NB4 (cell line): ENCODE measurements at regions not wholly inside any gene's neighbourhood (a gene's known extent, or its start where the extent isn't known, plus 50 kb on each side); places are given as distances from the start of the nearest gene placed in this dataset.

Experiments
- DNase-seq: peaks from one replicate; pipeline ENCODE4 v3.0.0; 2010; ENCODE audit warnings: low read depth
- H3K4me3 ChIP-seq: one replicate; pipeline ENCODE4 v1.5.1; 2011; ENCODE audit warnings: mild to moderate bottlenecking, low read depth, low read length, moderate library complexity
- MYC ChIP-seq: IDR thresholded peaks from 2 replicates; pipeline ENCODE4 v1.6.1; 2011; ENCODE audit warnings: low read depth, low read length
- POLR2A ChIP-seq: IDR thresholded peaks from 2 replicates; pipeline ENCODE4 v1.6.1; 2011; ENCODE audit warnings: mild to moderate bottlenecking; ENCODE audit not compliant: insufficient read length; ENCODE audit errors: extremely low read depth
- TF ChIP-seq, protein P1 (sequence below): IDR thresholded peaks from one replicate; pipeline ENCODE4 v1.5.1; 2012; ENCODE audit warnings: low read depth, low read length
- TF ChIP-seq, protein P2 (sequence below): IDR thresholded peaks from 2 replicates; pipeline ENCODE4 v1.6.1; 2011; ENCODE audit warnings: low read depth, low read length

DNA sequence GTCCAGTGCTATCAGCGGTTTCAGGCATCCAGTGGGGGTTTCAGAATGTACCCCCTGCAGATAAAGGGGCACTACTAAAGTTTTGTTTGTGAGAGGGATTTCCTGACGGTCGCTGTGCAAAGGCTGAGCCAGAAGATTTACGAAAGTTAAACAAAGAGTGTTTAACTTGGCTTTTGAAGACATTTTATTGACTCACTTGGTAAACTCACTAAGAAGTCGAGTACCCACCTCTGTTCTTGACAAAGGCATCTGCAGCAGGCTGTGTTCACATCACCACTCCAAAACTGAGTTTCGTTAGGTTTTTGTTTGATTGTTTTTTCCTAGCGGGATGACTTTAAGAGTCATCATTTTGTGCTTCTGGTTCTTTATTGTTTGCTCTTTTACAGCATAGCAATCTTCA lies 143.9 kb upstream of the TBL1X start:
- TF ChIP-seq, protein P1, sequence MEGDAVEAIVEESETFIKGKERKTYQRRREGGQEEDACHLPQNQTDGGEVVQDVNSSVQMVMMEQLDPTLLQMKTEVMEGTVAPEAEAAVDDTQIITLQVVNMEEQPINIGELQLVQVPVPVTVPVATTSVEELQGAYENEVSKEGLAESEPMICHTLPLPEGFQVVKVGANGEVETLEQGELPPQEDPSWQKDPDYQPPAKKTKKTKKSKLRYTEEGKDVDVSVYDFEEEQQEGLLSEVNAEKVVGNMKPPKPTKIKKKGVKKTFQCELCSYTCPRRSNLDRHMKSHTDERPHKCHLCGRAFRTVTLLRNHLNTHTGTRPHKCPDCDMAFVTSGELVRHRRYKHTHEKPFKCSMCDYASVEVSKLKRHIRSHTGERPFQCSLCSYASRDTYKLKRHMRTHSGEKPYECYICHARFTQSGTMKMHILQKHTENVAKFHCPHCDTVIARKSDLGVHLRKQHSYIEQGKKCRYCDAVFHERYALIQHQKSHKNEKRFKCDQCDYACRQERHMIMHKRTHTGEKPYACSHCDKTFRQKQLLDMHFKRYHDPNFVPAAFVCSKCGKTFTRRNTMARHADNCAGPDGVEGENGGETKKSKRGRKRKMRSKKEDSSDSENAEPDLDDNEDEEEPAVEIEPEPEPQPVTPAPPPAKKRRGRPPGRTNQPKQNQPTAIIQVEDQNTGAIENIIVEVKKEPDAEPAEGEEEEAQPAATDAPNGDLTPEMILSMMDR: no peak
- TF ChIP-seq MYC (no peak), POLR2A (no peak)
- TF ChIP-seq, protein P2, sequence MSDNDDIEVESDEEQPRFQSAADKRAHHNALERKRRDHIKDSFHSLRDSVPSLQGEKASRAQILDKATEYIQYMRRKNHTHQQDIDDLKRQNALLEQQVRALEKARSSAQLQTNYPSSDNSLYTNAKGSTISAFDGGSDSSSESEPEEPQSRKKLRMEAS: no peak
- DNase-seq: no peak
- no peak overlapping the region for H3K4me3 ChIP-seq

DNA sequence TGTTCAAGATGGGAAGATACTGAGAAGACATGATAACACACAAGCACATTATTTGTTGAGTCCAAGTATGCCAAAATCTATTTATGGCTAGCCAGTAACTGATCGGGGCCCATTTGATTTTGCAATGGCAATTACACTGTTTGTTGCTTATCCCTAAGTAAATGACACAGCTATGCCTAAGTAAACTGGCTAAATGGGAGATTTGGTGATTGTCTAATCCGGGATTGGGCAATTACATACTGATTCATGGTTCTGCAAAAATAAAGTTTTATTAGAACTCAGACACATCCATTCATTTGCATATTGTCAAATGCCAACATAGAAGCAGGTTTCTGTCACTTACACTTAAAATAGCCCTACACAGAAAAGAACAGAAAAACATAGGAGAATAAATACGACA lies 140.2 kb upstream of the TBL1X start:
- no peak for DNase-seq
- H3K4me3 ChIP-seq: no peak overlapping the region
- TF ChIP-seq, protein P2: no peak
- TF ChIP-seq MYC (no peak), POLR2A (no peak)
- TF ChIP-seq, protein P1: no peak

DNA sequence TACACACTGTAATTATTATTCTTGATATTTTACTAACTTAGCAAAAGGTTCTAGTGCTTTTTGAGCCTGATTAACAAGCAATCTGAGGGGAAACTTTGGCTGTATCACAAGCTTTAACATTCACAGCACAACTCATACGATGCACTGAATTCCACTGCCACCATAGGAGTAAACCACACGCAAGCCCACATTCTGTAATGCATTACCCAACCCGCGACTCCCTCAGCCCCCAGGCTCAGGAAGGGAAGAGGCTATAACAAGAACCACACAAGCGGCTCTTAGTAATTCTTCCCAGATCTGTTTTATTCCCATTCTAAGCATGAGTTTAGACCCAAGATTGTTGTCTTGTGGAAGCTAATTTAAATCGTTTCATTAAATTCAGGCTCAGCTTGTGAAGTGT lies 138.5 kb upstream of the TBL1X start:
- no peak for TF ChIP-seq MYC
- TF ChIP-seq, protein P1: no peak
- TF ChIP-seq, protein P2: no peak
- no peak for TF ChIP-seq POLR2A
- DNase-seq: peak; percentile 72
- H3K4me3 ChIP-seq: no peak overlapping the region

DNA sequence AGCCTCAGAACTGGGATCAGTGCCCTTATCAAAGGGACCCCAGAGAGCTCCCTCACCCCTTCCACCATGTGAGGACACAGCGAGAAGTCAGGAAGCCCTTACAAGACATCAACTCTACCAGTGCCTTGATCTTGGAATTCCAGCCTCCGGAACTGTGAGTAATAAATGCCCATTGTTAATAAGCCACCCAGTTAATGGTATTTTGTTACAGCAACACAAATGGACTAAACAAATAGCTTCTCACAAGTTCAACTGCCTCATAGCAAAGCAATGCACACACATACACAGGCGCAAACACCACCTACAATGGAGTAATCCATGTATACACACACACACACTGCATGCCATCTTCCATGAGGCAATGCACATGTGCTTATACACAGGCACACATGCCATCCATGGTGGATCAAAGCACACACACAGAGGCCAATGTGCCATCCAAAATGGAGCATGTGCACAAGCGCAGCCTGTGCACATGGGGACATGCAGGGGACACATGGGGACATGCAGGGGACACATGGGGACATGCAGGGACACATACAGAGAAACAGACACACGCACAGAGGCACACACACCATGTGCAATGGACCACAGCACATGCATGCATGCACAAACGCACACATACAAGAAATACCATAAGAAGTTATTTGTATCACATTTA lies 137.6 kb upstream of the TBL1X start:
- H3K4me3 ChIP-seq: no peak overlapping the region
- TF ChIP-seq, protein P2: peak; percentile 69
- no peak for TF ChIP-seq POLR2A
- DNase-seq: no peak

DNA sequence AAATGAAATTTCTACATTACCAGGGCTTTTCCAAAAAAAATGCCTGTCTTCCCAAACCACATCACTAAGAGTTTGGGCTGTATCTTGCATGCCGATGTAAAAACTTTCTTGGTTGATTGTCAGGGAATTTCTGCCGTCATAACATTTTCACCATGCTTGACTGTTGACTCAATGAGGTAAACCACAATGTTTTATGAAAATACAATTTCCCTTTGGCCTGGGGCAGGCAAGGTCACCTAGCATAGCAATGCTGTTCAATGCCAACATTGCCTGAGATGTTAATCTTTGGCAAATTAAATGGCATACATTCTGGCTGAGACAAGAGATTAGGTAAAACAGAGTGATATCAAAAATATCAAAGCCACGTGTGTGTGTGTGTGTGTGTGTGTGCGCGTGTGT lies 137.1 kb upstream of the TBL1X start:
- peak; percentile 55 for DNase-seq
- H3K4me3 ChIP-seq: no peak overlapping the region
- TF ChIP-seq, protein P1: no peak
- TF ChIP-seq, protein P2: no peak
- TF ChIP-seq MYC (no peak), POLR2A (no peak)

DNA sequence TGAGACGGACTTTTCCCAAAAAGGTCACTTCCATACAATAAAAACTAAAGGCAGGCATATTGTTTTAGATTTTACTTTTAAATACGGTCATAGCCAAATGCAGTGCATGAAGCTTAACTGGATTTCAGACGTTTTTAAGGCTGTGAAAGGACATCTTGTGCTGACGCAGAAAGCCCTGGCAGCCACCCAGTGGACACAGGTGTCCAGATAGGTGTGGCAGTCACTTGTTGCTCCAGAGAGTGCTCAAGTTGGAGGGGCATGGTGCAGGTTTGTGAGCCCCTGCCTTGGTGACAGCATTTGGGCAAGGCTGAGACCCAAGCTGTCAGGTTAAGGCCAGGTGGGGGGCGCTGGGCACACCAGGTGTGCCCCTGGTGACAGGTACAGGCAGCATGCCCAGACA lies 135.8 kb upstream of the TBL1X start:
- no peak for TF ChIP-seq POLR2A
- DNase-seq: no peak
- H3K4me3 ChIP-seq: no peak overlapping the region
